H9 (cell line): ENCODE measurements at regions not wholly inside any gene's neighbourhood (a gene's known extent, or its start where the extent isn't known, plus 50 kb on each side); places are given as distances from the start of the nearest gene placed in this dataset.

Source experiments
- DNase-seq: peaks from one replicate; pipeline ENCODE4 v3.0.0-alpha.2; 2017
- H2AFZ ChIP-seq: one replicate; pipeline ENCODE4 v1.6.1; 2013; ENCODE audit warnings: mild to moderate bottlenecking, low read length, control low read depth, moderate library complexity
- H2AK5ac ChIP-seq: 2 replicates; pipeline ENCODE4 v1.6.1; 2013; ENCODE audit warnings: low read length, control low read depth, mixed read lengths; ENCODE audit not compliant: insufficient read length
- H2BK120ac ChIP-seq: one replicate; pipeline ENCODE4 v1.6.1; 2013; ENCODE audit warnings: low read depth, mild to moderate bottlenecking, low read length, control low read depth, inconsistent platforms; ENCODE audit not compliant: poor library complexity, severe bottlenecking
- H2BK12ac ChIP-seq: 2 replicates; pipeline ENCODE4 v1.6.1; 2013; ENCODE audit warnings: low read length, control low read depth, mixed read lengths, low read depth; ENCODE audit not compliant: insufficient read length
- H2BK15ac ChIP-seq: 2 replicates; pipeline ENCODE4 v1.6.1; 2013; ENCODE audit warnings: low read depth, low read length, control low read depth
- H2BK20ac ChIP-seq: one replicate; pipeline ENCODE4 v1.6.1; 2013; ENCODE audit warnings: low read depth, mild to moderate bottlenecking, low read length, control low read depth, inconsistent platforms; ENCODE audit not compliant: poor library complexity, severe bottlenecking
- H2BK5ac ChIP-seq: 2 replicates; pipeline ENCODE4 v1.6.1; 2013; ENCODE audit warnings: low read length, control low read depth, mixed read lengths; ENCODE audit not compliant: insufficient read length
- H3K14ac ChIP-seq: 2 replicates; pipeline ENCODE4 v1.6.1; 2013; ENCODE audit warnings: low read length, control low read depth; ENCODE audit not compliant: insufficient read depth
- H3K18ac ChIP-seq: 2 replicates; pipeline ENCODE4 v1.6.1; 2013; ENCODE audit warnings: low read depth, mild to moderate bottlenecking, mixed read lengths, low read length, control low read depth; ENCODE audit not compliant: insufficient read length
- H3K23ac ChIP-seq: 2 replicates; pipeline ENCODE4 v1.6.1; 2013; ENCODE audit warnings: low read length, control low read depth, mixed read lengths, low read depth; ENCODE audit not compliant: insufficient read length
- H3K23me2 ChIP-seq: 2 replicates; pipeline ENCODE4 v1.6.1; 2013; ENCODE audit warnings: low read depth, mild to moderate bottlenecking, mixed read lengths, low read length, control low read depth; ENCODE audit not compliant: insufficient read length, poor library complexity, severe bottlenecking
- H3K27ac ChIP-seq: 2 replicates; pipeline ENCODE4 v1.5.1; 2013; ENCODE audit warnings: low read length, control low read depth, mixed read lengths, low read depth; ENCODE audit not compliant: insufficient read length
- H3K27me3 ChIP-seq: 2 replicates; pipeline ENCODE4 v1.6.1; 2013; ENCODE audit warnings: low read length, control low read depth, inconsistent platforms; ENCODE audit not compliant: insufficient read depth
- H3K4ac ChIP-seq: 2 replicates; pipeline ENCODE4 v1.6.1; 2013; ENCODE audit warnings: low read depth, mild to moderate bottlenecking, control low read depth, inconsistent platforms, low read length, moderate library complexity
- H3K4me1 ChIP-seq: 2 replicates; pipeline ENCODE4 v1.6.1; 2013; ENCODE audit warnings: low read length, control low read depth, inconsistent platforms; ENCODE audit not compliant: insufficient read depth
- H3K4me2 ChIP-seq: 2 replicates; pipeline ENCODE4 v1.6.1; 2013; ENCODE audit warnings: low read length, control low read depth, mixed read lengths; ENCODE audit not compliant: insufficient read length, insufficient read depth
- H3K56ac ChIP-seq: 2 replicates; pipeline ENCODE4 v1.6.1; 2013; ENCODE audit warnings: low read depth, mild to moderate bottlenecking, mixed read lengths, low read length, control low read depth; ENCODE audit not compliant: insufficient read length
- H3K79me1 ChIP-seq: 2 replicates; pipeline ENCODE4 v1.6.1; 2013; ENCODE audit warnings: low read depth, mild to moderate bottlenecking, moderate library complexity, low read length, control low read depth, inconsistent platforms; ENCODE audit not compliant: insufficient read depth, poor library complexity, severe bottlenecking
- H3K79me2 ChIP-seq: 2 replicates; pipeline ENCODE4 v1.6.1; 2013; ENCODE audit warnings: low read length, control low read depth, inconsistent platforms; ENCODE audit not compliant: insufficient read depth
- H3K9ac ChIP-seq: 2 replicates; pipeline ENCODE4 v1.6.1; 2013; ENCODE audit warnings: low read length, control low read depth, mixed read lengths; ENCODE audit not compliant: insufficient read length; ENCODE audit errors: extremely low read depth
- H3K9me3 ChIP-seq: one replicate; pipeline ENCODE4 v1.6.1; 2013; ENCODE audit warnings: low read depth, low read length, inconsistent platforms; ENCODE audit not compliant: control insufficient read depth
- H3T11ph ChIP-seq: one replicate; pipeline ENCODE4 v1.6.1; 2013; ENCODE audit warnings: mild to moderate bottlenecking, low read length, control low read depth, inconsistent platforms
- H4K20me1 ChIP-seq: one replicate; pipeline ENCODE4 v1.6.1; 2013; ENCODE audit not compliant: control insufficient read depth, insufficient read length, insufficient read depth
- H4K5ac ChIP-seq: 2 replicates; pipeline ENCODE4 v1.6.1; 2013; ENCODE audit warnings: low read depth, mild to moderate bottlenecking, mixed read lengths, low read length, control low read depth; ENCODE audit not compliant: insufficient read length
- H4K8ac ChIP-seq: replicated peaks from 2 replicates; pipeline ENCODE4 v1.6.1; 2013; ENCODE audit warnings: low read length, control low read depth, mixed read lengths, low read depth; ENCODE audit not compliant: insufficient read length
- H4K91ac ChIP-seq: 2 replicates; pipeline ENCODE4 v1.6.1; 2013; ENCODE audit warnings: low read depth, mild to moderate bottlenecking, moderate library complexity, mixed read lengths, low read length, control low read depth; ENCODE audit not compliant: insufficient read length
- H3K27ac Mint-ChIP-seq, 3 experiments: 2 replicates in 2 of 3; 3 replicates in 1 of 3; pipeline ENCODE4 v1.8.0; 2020 to 2021; ENCODE audit warnings: mixed read lengths in 3 of 3, mild to moderate bottlenecking in 1 of 3, moderate library complexity in 1 of 3
- H3K27me3 Mint-ChIP-seq: 2 replicates; pipeline ENCODE4 v1.8.0; 2021; ENCODE audit warnings: low read depth, mild to moderate bottlenecking, moderate library complexity, mixed read lengths
- H3K36me3 Mint-ChIP-seq, 3 experiments: 2 replicates in 2 of 3; 3 replicates in 1 of 3; pipeline ENCODE4 v1.8.0; 2020 to 2021; ENCODE audit warnings: low read depth in 3 of 3, mixed read lengths in 3 of 3; ENCODE audit not compliant: insufficient read depth in 1 of 3
- H3K4me1 Mint-ChIP-seq, 2 experiments: 2 replicates each; pipeline ENCODE4 v1.8.0; 2020; ENCODE audit warnings: mixed read lengths in 2 of 2
- H3K4me3 Mint-ChIP-seq, 2 experiments: 2 replicates in 1 of 2; 3 replicates in 1 of 2; pipeline ENCODE4 v1.8.0; 2020 to 2021; ENCODE audit warnings: mild to moderate bottlenecking in 2 of 2, mixed read lengths in 2 of 2, moderate library complexity in 1 of 2
- H3K9me3 Mint-ChIP-seq, 2 experiments: 2 replicates in 1 of 2; 3 replicates in 1 of 2; pipeline ENCODE4 v1.8.0; 2020; ENCODE audit warnings: mild to moderate bottlenecking in 2 of 2, mixed read lengths in 2 of 2, moderate library complexity in 1 of 2
- WGBS: extraction: QIAGEN DNeasy Blood & Tissue Kit; methylation state at CpG from one replicate; pipeline ENCODE4 v1.1.7; 2013; ENCODE audit warnings: missing lambda C conversion rate, low lambda C conversion rate, mixed read lengths; ENCODE audit not compliant: insufficient read length; ENCODE audit errors: extremely low coverage; 5-methylcytosine and 5-hydroxymethylcytosine counted together
- TF ChIP-seq, protein P1 (sequence below): fragments of 200-600 bp; sonication (generic); conservative IDR thresholded peaks from 3 replicates; pipeline ENCODE4 v1.8.0; 2021; ENCODE audit warnings: antibody characterized with exemption, mild to moderate bottlenecking

DNA sequence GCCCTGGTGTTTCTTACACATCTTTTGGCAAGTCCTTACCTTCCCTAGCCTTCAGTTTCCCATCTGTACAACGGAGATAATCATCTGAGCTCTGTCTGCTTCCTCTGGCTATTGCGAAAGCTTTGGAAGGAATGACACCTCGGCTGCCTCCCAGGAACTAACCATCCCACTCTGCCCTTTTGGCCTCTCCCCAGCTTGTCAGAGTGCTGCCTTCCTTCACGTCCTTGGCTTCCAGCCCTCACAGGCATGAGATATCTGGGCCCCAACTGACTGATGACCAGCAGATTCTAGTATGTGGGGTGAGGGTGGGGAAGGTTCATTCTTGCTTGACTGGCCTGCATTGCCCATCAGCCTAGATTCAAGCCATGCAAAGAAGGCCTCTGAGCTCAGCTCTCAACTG lies 253.1 kb upstream of the FGGY start:
- no peak overlapping the region for H3K4me3 Mint-ChIP-seq
- no peak for DNase-seq
- Histone ChIP-seq H2BK120ac (no peak overlapping the region), H3K27ac (no peak overlapping the region), H3T11ph (no peak overlapping the region), H3K56ac (no peak overlapping the region), H4K20me1 (no peaks in the 10 kb centered on the region), H3K27me3 (no peaks in the 10 kb centered on the region), H4K5ac (no peak overlapping the region), H3K4ac (no peak overlapping the region), H2BK20ac (no peak overlapping the region), H2BK15ac (no peak overlapping the region), H2BK5ac (no peak overlapping the region), H3K23me2 (no peaks in the 10 kb centered on the region), H3K4me1 (no peaks in the 10 kb centered on the region), H3K23ac (no peak overlapping the region), H3K4me2 (no peak overlapping the region), H2BK12ac (no peak overlapping the region), H3K18ac (no peak overlapping the region), H3K9ac (no peak overlapping the region), H2AK5ac (no peak overlapping the region), H4K91ac (no peak overlapping the region), H3K79me2 (no peaks in the 10 kb centered on the region), H3K9me3 (no peaks in the 10 kb centered on the region), H4K8ac (no peak overlapping the region), H3K14ac (no peak overlapping the region), H2AFZ (no peak overlapping the region), H3K79me1 (no peaks in the 10 kb centered on the region)
- WGBS: no CpG with 5 or more reads among the region's 4 CpGs
- TF ChIP-seq, protein P1, sequence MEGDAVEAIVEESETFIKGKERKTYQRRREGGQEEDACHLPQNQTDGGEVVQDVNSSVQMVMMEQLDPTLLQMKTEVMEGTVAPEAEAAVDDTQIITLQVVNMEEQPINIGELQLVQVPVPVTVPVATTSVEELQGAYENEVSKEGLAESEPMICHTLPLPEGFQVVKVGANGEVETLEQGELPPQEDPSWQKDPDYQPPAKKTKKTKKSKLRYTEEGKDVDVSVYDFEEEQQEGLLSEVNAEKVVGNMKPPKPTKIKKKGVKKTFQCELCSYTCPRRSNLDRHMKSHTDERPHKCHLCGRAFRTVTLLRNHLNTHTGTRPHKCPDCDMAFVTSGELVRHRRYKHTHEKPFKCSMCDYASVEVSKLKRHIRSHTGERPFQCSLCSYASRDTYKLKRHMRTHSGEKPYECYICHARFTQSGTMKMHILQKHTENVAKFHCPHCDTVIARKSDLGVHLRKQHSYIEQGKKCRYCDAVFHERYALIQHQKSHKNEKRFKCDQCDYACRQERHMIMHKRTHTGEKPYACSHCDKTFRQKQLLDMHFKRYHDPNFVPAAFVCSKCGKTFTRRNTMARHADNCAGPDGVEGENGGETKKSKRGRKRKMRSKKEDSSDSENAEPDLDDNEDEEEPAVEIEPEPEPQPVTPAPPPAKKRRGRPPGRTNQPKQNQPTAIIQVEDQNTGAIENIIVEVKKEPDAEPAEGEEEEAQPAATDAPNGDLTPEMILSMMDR: no peak
- H3K36me3 Mint-ChIP-seq: peaks cover 0 to 2% (median 2%) of the 10 kb centered on the region in 3 experiments; a peak in 2 of 7 replicates
- no peak overlapping the region; a peak in 1 of 7 replicates for H3K27ac Mint-ChIP-seq
- peaks cover 3 to 8% of the 10 kb centered on the region in 2 experiments; a peak in 2 of 4 replicates for H3K4me1 Mint-ChIP-seq
- H3K9me3 Mint-ChIP-seq: peaks cover 0 to 2% of the 10 kb centered on the region in 2 experiments; a peak in 3 of 5 replicates
- H3K27me3 Mint-ChIP-seq: peaks cover 4% of the 10 kb centered on the region
